AG04449 (cell line): ENCODE measurements at regions not wholly inside any gene's neighbourhood (a gene's known extent, or its start where the extent isn't known, plus 50 kb on each side); places are given as distances from the start of the nearest gene placed in this dataset.
"Not testable (repeated sequence)": the region's sequence is repeated elsewhere in the genome, so short reads cannot be mapped to it uniquely, and the experiment has no call there.

Experiments
- CTCF ChIA-PET: fragments of 350-600 bp; formaldehyde crosslinking; extraction: SDS; loops from one replicate; lab custom pipeline; 2021; ENCODE audit warnings: antibody characterized with exemption; lab: Yijun Ruan, JAX
- POLR2A ChIA-PET: fragments of 400-600, 350-600 bp; formaldehyde crosslinking; extraction: SDS; loops from one replicate; lab custom pipeline; 2020; ENCODE audit warnings: antibody characterized with exemption, inconsistent platforms; lab: Yijun Ruan, JAX
- DNase-seq: peaks from one replicate; pipeline ENCODE4 v3.0.0-alpha.2; 2010; ENCODE audit warnings: low read depth, low spot score
- H3K4me3 ChIP-seq: 2 replicates; pipeline ENCODE4 v1.5.1; 2011; ENCODE audit warnings: low read depth, mild to moderate bottlenecking, control low read depth, low read length
- CTCF ChIP-seq: IDR thresholded peaks from one replicate; pipeline ENCODE4 v1.5.1; 2011; ENCODE audit warnings: mild to moderate bottlenecking, moderate library complexity, low read length, control low read depth, inconsistent platforms; ENCODE audit not compliant: insufficient read depth; ENCODE audit errors: missing control alignments

GRCh38 chr10:45144326-45145070, 143.8 kb downstream of the ZNF22 start:
- ChIA-PET CTCF (no interaction called here), POLR2A (no interaction called here)

GRCh38 chr10:45145143-45145542, 144.4 kb downstream of the ZNF22 start:
- H3K4me3 ChIP-seq, CTCF ChIA-PET, POLR2A ChIA-PET, DNase-seq: not testable (repeated sequence)

More at GRCh38 chr10:45144326-45145070, 143.8 kb downstream of the ZNF22 start:
- no peak for DNase-seq
- no peak for TF ChIP-seq CTCF
- H3K4me3 ChIP-seq, result no peak overlapping the region

DNA sequence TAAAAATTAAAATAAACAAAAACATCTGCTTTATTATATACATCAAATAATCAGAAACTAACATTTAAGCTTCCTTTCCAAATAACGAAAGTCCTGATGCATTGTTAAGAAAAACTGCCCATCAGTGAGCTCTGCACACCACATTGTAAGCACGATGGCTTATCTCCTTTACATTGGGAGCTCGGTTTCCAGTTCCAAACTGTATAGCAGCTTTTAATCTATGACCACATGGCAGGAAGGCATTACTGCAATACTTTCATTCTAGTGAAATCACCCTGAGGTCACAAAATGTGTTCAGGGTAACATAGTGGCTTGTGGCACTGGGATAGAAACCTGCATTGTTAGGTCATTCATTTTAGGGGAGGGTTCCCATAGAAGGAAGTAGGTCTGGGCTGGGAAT, 146.3 kb downstream of the ZNF22 start:
- H3K4me3 ChIP-seq, result no peak overlapping the region
- POLR2A ChIA-PET, result no interaction called here
- no peak for DNase-seq
- CTCF ChIA-PET, result no interaction called here
- no peak for TF ChIP-seq CTCF

DNA sequence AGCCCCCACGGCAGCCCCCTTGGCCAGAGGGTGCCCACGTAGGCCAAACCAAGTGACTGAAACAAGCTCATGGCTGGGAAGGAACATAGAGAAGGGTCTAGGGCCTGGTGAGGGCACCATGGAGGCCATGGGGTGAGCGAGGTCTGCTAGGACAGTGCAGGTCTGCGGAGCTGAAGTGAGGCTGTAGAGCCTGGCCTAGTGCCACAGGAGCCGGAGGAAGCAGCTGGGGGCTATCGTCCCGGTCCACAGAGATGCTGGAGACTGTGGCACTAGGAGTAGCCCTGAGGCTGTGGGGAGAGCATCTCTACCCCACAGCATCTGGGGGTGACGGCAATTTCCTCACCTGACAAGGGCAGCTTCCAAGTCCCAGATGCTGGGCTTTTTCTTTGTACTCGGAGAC, 150.3 kb downstream of the ZNF22 start:
- TF ChIP-seq CTCF, result no peak
- POLR2A ChIA-PET, result no interaction called here
- CTCF ChIA-PET, result no interaction called here
- H3K4me3 ChIP-seq, result no peak overlapping the region
- DNase-seq, result no peak

- ChIA-PET CTCF (no interaction called here), POLR2A (no interaction called here)
Measured at GRCh38 chr10:45151467-45152214, 150.9 kb downstream of the ZNF22 start.

DNA sequence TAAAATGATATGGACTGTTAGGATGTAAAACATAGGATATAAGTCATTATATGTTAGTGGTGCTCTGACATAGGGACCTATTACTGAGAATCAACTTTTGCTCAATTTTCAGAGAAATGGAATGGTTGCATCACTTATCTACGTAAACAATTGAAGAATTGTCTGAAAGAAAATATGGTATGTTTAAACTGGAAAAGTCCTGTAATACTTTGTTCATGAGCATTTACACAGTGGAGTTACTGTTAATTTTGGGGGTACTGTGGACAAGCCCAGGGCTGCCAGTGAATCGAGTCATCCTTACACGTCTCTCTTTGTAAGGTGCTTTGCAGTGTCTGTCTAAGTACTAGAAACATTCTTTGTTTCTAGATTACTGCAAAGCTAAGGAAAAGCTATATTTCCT, 152.0 kb downstream of the ZNF22 start:
- CTCF ChIA-PET, result no interaction called here

More at GRCh38 chr10:45151467-45152214, 150.9 kb downstream of the ZNF22 start:
- no peak overlapping the region for H3K4me3 ChIP-seq
- no peak for DNase-seq
- no peak for TF ChIP-seq CTCF

More for the DNA sequence above, 152.0 kb downstream of the ZNF22 start:
- POLR2A ChIA-PET, result no interaction called here
- TF ChIP-seq CTCF, result no peak
- no peak overlapping the region for H3K4me3 ChIP-seq
- DNase-seq, result no peak
